GM18909 (cell line): ENCODE measurements at regions not wholly inside any gene's neighbourhood (a gene's known extent, or its start where the extent isn't known, plus 50 kb on each side); places are given as distances from the start of the nearest gene placed in this dataset.
"Not testable (repeated sequence)": the region's sequence is repeated elsewhere in the genome, so short reads cannot be mapped to it uniquely, and the experiment has no call there.

Experiments used
- ATAC-seq: cut with Tn5 transposase; IDR thresholded peaks from one replicate; pipeline ENCODE4 v1.9.1; 2021; ENCODE audit warnings: mild to moderate bottlenecking; ENCODE audit not compliant: unreplicated experiment, poor library complexity

GRCh38 chr7:149683898-149684297 is 89.5 kb downstream of the ZNF467 start:
- ATAC-seq = no peak

DNA sequence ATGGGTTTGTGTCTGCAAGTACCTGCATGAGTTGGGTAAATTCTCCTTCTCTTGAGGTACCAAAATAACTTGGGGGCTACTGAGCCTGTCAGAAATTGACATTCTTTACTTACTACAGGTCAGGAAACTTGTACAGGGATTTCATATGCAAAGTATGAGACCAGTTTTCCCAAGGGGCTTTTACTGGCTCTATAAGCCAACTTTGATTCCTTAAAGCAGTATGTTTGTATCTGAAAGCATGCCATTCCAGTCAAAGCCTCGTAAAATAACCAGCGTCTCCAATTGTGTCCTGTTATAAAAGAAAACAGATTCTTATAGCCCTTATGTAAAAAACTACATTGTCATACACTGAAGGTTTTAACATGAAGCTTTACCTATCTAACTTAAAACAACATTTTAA is 90.2 kb downstream of the ZNF467 start:
- no peak for ATAC-seq

GRCh38 chr7:149682038-149682437 is 91.3 kb downstream of the ZNF467 start:
- ATAC-seq = no peak

- ATAC-seq = no peak
These were observed 92.1 kb downstream of the ZNF467 start for GRCh38 chr7:149681274-149681673.

DNA sequence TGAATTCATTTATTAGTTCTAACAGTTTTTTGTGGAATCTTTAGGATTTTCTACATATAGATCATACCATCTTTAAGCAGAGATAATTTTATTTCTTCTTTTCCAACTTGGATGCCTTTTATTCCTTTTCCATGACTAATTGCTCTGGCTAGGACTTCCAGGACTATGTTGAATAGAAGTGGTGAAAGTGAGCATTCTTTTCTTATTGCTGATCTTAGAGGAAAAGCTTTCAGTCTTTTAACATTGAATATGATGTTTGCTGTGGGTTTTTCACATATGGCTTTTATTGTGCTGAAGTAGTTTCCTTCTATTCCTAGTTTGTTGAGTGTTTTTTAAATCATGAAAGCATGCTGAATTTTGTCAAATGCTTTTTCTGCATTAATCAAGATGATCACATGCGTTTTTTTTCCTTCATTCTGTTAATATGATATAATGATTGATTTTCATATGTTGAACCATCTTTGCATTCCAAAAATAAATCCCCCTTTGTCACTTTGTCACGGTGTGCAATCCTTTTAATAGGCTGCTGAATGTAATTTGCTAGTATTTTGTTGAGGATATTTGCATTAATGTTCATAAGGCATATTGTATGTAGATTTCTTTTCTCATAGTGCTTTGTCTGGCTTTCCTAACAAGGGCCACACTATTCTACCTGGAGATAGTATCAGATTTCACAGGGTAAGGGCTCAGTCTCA is 92.9 kb downstream of the ZNF467 start:
- ATAC-seq = no peak

GRCh38 chr7:149674728-149675385 is 98.5 kb downstream of the ZNF467 start:
- not testable (repeated sequence) for ATAC-seq

DNA sequence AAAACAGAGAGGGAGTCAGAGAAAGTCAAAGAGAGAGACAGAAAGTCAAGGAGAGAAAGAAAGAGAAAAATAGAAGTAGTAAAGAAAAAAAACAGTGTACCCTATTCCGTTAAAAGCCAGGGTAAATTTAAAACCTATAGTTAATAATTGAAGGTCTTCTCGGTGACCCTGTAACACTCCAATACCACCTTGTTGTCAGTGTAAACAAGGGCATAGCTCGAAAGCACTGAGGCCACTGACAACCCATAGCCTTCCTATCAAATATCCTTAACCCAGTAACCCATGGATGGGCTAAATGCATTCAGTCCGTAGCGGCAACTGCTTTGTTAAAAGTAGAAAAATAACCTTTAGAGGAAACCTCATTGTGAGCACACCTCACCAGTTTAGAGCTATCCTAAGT is 100.4 kb downstream of the ZNF467 start:
- ATAC-seq = no peak

GRCh38 chr7:149670288-149670687 is 103.1 kb downstream of the ZNF467 start:
- ATAC-seq = no peak

DNA sequence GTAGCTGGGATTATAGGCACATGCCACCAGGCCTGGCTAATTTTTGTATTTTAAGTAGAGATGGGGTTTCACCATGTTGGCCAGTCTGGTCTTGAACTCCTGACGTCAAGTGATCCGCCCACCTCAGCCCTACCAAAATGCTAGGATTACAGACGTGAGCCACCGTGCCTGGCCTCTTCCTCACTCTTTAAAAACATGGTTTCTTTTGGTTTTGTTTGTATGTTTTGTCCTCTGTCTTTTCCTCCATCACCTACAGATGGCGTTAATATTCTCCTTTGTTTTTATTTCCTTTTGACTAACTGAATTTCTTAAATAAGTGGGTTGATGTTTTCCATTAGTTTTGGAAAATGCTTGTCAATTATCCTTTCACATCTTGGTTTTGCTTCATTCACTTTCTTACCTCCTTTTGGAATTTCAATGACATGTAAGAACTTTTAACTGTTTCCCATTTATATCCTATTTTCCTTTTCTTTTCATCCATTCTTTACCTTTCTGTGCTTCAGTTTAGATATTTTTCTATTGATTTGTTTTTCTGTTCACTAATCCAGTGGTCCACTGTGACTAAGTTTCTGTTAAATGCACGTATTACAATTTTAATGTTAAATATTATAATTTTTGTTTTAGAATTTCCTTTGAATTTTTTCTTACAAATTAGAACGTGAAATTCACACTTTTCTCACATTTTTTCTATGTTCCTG is 104.1 kb downstream of the ZNF467 start:
- no peak for ATAC-seq

- no peak for ATAC-seq
These were observed 106.9 kb downstream of the ZNF467 start for GRCh38 chr7:149666360-149666945.

GRCh38 chr7:149665618-149666017 is 107.8 kb downstream of the ZNF467 start:
- not testable (repeated sequence) for ATAC-seq

DNA sequence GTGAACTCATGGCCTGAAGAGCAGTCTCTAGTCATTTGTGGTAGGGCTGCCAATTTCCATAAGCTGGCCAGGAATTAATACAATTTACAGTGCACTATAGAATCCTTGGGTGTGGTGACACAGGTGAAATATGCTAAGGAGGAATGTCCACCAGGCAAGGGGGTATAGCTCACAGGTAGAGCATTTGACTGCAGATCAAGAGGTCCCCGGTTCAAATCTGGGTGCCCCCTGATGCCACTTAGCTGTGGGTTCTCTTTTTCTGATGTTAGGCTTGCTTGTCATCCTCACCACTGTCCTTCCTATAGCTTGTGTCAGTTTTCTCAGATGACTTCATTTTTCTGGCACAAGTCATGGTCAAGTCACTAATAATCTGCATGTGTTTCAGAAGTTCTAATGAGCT is 108.7 kb downstream of the ZNF467 start:
- no peak for ATAC-seq

- no peak for ATAC-seq
These were observed 109.2 kb downstream of the ZNF467 start for GRCh38 chr7:149664176-149664575.

DNA sequence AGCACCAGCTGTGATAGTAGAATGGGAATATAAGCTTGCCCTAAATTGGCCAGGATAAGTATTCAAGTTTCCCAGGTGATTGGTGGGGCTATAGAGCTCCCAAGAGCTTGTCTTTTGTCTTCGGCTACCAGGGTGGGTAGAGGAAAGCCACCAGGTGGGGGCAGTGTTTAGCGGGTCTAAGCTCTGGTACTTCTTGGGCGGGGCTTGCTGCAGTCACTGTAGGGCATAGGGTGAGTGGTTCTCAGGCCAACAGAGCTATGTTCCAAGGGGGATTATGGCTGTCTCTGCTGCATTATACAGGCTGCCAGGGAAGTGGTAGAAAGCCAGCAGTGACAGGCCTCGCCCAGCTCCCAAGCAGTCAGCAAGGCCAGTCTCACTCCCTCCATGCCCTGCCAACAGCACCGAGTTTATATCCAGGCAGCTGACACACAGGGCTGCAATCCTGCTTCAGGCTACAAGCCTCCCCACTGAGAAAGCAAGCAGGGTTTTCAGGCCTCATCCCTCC is 110.7 kb downstream of the ZNF467 start:
- ATAC-seq = peak; percentile 91

- ATAC-seq = no peak
These were observed 117.6 kb downstream of the ZNF467 start for GRCh38 chr7:149655784-149656183.

GRCh38 chr7:149654588-149654987 is 118.8 kb downstream of the ZNF467 start:
- ATAC-seq = no peak

- not testable (repeated sequence) for ATAC-seq
These were observed 123.2 kb downstream of the ZNF467 start for GRCh38 chr7:149650190-149650589.

DNA sequence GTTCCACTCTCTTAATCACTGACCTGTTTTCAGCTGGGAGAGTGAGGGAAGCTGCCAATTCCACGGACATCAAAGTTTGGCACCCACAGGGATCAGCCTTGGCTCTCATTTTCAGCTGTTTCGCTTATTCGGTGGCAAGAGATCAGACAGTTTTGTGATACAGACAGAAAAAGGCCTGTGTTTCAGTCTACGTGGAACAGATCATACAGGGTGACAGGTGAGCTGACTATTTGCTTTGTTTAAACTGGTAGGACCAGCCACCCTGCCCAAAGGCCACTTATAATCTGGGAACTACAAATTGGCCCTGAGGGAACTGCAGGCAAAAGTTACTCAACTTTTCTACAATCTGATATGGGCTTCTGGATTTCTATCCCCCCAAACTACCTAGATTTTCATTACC is 128.6 kb downstream of the ZNF467 start:
- no peak for ATAC-seq

- ATAC-seq = no peak
These were observed 130.8 kb downstream of the ZNF467 start for GRCh38 chr7:149642589-149642988.

DNA sequence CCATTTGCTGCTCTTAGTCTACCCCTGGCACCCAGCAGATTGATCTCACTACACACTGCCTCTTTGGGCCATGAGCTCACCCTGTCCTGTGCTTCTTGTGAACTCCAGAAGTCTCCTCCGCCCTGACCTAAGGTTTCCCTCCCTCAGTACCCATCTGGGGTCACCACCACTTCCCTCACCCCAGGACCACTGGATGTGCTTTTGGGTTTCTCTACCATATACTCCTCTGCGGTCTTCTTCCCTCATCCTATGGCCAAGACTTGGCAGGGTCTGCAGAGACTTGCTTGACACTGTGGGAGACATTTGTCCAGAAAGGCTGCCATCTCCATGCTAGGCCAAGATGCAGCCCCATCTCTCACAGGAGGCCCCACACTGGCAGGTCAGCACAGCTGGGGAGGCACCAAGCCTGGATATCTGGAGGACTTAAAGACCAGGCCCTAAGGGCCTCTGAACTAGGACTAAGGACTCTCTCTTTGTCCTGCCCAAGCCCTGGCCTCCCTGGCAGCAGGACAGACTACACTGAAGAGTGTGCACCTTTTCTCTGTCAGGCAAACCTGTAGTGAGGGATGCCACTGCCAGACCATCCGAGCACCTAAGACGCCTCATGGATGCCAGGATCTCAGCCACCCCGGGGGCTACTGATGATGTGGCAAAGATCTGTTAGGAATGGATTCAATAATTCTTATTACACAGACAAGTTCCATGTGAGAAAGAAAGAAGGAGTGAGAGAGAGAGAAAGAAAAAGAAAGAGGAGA is 134.6 kb downstream of the ZNF467 start:
- ATAC-seq = no peak
